ACC112 (cell line): ENCODE measurements at regions not wholly inside any gene's neighbourhood (a gene's known extent, or its start where the extent isn't known, plus 50 kb on each side); places are given as distances from the start of the nearest gene placed in this dataset.

Experiments used
- H2AFZ ChIP-seq: fragments of 200-600 bp; sonication (generic); one replicate; pipeline ENCODE4 v1.6.0; 2017; ENCODE audit warnings: antibody characterized with exemption, low read length; ENCODE audit not compliant: unreplicated experiment
- H3K27ac ChIP-seq: fragments of 200-600 bp; sonication (generic); 2 replicates; pipeline ENCODE4 v1.5.1; 2014; ENCODE audit warnings: low read depth, mild to moderate bottlenecking, antibody characterized with exemption, low read length, moderate library complexity
- H3K27me3 ChIP-seq: fragments of 200-600 bp; sonication (generic); 2 replicates; pipeline ENCODE4 v1.6.1; 2014; ENCODE audit warnings: mild to moderate bottlenecking, antibody characterized with exemption, low read length, moderate library complexity, mixed read lengths; ENCODE audit not compliant: insufficient read depth
- H3K36me3 ChIP-seq: fragments of 200-600 bp; sonication (generic); 2 replicates; pipeline ENCODE4 v1.6.1; 2016; ENCODE audit warnings: mild to moderate bottlenecking, antibody characterized with exemption, low read length, moderate library complexity, mixed read lengths; ENCODE audit not compliant: insufficient read depth
- H3K4me1 ChIP-seq: fragments of 200-600 bp; sonication (generic); one replicate; pipeline ENCODE4 v1.6.1; 2016; ENCODE audit warnings: low read length, mixed read lengths; ENCODE audit not compliant: insufficient read depth, unreplicated experiment, control insufficient read depth
- H3K4me3 ChIP-seq: fragments of 200-600 bp; sonication (generic); 2 replicates; pipeline ENCODE4 v1.5.1; 2014; ENCODE audit warnings: mild to moderate bottlenecking, low read depth, low read length
- H3K79me2 ChIP-seq: fragments of 200-600 bp; sonication (generic); one replicate; pipeline ENCODE4 v1.6.0; 2016; ENCODE audit warnings: low read length; ENCODE audit not compliant: control insufficient read depth, unreplicated experiment, insufficient read depth

DNA sequence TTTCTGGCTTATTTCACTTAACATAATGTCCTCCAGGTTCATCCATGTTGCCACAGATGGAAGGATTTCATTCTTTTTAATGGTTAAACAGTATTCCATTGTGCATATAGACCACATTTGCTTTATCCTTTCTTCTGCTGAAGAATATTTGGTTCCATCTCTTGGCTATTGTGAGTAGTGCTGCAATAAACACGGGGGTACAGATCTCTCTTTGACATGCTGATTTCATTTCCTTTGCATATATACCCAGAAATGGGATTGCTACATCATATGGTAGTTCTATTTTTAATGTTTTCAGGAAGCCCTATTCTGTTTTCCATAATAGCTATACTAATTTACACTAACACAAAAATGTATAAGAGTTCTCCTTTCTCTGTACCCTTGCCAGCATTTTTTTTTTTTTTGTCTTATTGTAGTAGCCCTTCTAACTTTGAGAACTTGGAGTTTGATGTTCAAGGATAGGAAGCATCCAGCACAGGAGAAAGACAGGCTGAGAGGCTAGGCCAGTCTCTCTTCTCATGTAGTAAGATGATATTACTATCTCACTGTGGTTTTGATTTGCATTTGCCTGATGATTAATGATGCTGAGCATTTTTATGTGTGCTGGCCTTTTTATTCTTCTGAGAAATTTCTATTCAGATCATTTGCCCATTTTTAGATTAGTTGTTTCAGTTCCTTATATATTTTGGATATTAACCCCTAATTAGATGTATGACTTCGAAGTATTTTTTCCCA is 592.2 kb upstream of the ZNF608 start:
- Histone ChIP-seq H2AFZ (no peak overlapping the region), H3K27ac (no peak overlapping the region), H3K4me3 (no peak overlapping the region), H3K79me2 (no peaks in the 10 kb centered on the region), H3K27me3 (no peaks in the 10 kb centered on the region), H3K4me1 (peaks cover 9% of the 10 kb centered on the region), H3K36me3 (no peaks in the 10 kb centered on the region)

DNA sequence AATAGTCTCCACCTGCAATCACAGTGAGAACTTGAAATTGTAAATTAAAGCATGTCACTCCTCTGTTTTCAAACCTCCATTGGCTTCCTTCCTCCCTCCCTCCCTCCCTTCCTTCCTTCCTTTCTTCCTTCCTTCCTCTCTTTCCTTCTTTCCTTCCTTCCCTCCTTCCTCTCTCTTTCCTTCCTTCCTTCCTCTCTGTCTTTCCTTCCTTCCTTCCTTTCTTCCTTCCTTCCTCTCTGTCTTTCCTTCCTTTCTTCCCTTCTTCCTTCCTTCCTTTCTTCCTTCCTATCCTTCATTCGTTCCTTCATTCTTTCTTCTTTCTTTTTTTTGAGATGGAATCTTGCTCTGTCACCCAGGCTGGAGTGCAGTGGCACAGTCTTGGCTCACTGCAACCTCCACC is 595.0 kb upstream of the ZNF608 start:
- no peak overlapping the region for H3K4me3 ChIP-seq
- H3K27me3 ChIP-seq = no peaks in the 10 kb centered on the region

DNA sequence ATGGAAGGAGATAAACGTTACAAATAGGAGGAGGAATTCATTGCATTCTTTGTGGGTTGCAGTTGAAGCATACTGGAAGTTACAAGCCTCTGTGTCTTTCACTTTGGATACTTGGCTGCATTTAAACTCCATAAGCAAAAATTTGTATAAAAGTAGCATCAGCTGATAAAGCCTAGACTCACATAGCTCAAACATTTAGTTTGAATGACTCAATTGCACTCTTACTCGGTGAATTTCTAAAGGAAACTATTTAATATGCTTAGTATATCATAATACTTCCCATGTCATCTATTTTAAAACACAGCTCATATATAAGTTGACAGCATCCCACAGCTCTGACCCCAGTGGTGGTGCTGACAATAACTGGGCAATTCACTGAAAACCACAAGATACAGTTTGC is 596.6 kb upstream of the ZNF608 start:
- Histone ChIP-seq H3K79me2 (no peaks in the 10 kb centered on the region), H3K27me3 (no peaks in the 10 kb centered on the region), H2AFZ (no peak overlapping the region), H3K4me3 (no peak overlapping the region), H3K4me1 (no peaks in the 10 kb centered on the region), H3K36me3 (no peaks in the 10 kb centered on the region), H3K27ac (no peak overlapping the region)

More for the DNA sequence above, 595.0 kb upstream of the ZNF608 start:
- Histone ChIP-seq H3K27ac (no peak overlapping the region), H3K4me1 (peaks cover 8% of the 10 kb centered on the region), H3K36me3 (no peaks in the 10 kb centered on the region), H2AFZ (no peak overlapping the region), H3K79me2 (no peaks in the 10 kb centered on the region)

DNA sequence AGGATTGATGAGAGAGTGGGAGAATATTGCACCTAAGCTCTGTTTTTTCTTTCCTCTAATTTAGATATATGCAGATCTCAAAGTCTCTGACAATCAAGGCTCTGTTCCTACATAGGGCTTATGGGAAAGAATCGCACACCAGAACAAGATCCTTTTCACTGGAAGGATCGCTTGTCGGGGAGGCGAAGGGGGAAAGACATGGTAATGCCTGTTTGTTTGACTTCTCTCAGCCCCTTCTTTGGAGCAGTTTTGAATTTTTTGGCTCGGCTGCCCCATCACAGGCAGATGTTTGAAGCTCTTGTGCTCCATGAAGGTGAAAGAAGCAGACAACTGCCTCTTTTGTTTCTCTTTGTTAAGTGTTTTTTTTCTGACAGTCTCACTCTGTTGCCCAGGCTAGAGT is 599.9 kb upstream of the ZNF608 start:
- no peaks in the 10 kb centered on the region for H3K79me2 ChIP-seq
- H3K36me3 ChIP-seq = no peaks in the 10 kb centered on the region
- H3K4me1 ChIP-seq = no peaks in the 10 kb centered on the region
- no peak overlapping the region for H3K27ac ChIP-seq
- H2AFZ ChIP-seq = no peak overlapping the region
- no peaks in the 10 kb centered on the region for H3K27me3 ChIP-seq
- no peak overlapping the region for H3K4me3 ChIP-seq

DNA sequence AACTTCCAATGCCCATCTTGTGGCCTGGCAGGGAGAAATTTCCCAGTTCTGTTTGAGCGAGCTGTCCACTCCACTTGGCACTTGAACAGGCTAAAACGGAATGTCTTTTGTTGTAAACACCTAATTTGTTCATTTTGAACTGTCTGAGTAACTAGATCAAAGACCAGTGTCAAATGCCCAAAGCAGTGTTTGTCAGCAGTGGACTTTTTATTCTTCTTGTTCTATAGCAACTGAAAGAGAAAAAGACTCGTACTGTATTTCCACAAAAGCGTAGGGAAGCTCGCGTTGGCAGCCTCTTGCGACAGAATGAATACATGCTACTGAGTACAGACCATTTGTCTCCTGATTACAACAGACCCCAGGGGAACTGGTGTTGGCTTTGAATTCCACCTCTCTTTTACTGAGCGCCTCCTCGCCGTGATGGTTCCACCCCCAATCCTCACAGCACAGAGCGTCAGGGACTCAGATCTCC is 601.8 kb upstream of the ZNF608 start:
- H2AFZ ChIP-seq = no peak overlapping the region
- H3K4me3 ChIP-seq = no peak overlapping the region
- no peak overlapping the region for H3K27ac ChIP-seq

DNA sequence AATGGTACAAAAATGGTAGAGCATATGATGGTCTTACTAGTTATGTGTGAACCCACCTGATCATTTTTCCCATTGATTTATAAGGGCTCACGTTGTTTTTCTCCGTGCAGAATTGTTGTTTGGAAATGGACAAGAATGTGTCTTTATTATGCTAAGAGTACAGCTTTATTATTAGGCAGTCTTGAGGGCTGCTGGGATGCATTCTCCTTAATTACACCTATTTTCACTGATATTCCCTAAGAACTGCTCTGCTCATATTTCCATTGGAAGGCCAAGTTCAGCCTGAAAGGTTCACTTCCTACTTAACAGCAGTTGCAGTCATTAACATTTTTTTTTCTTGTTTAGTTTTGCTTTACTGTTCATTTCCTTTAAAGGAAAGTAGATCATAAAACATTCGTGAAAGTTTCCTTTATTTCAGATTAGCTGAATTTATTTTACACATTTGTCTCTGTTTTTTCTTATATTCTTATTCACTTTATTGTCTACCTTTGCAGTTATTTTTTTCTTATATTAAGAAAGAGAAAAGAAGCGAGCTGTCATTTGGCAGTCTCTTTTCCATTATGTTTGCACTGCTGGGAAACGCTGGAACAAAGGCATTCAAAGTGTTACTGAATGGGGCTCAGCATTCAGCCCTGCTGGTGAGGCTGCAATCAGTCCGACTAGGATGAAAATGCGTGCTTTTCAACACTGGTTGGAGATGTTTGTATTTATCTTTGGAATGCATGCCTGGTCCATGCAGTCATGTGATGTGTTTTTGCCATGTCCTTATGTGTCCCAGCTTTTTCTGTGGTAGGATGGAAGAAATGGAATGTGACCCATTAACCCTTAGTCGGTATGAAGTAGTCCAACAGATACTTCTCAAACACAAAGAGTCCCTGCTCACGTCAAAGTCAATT is 602.7 kb upstream of the ZNF608 start:
- H3K4me1 ChIP-seq = no peaks in the 10 kb centered on the region
- H3K4me3 ChIP-seq = no peak overlapping the region
- H3K79me2 ChIP-seq = no peaks in the 10 kb centered on the region
- H2AFZ ChIP-seq = no peak overlapping the region
- no peak overlapping the region for H3K27ac ChIP-seq
- no peaks in the 10 kb centered on the region for H3K36me3 ChIP-seq
- no peaks in the 10 kb centered on the region for H3K27me3 ChIP-seq

More for the DNA sequence above, 601.8 kb upstream of the ZNF608 start:
- no peaks in the 10 kb centered on the region for H3K4me1 ChIP-seq
- no peaks in the 10 kb centered on the region for H3K36me3 ChIP-seq
- no peaks in the 10 kb centered on the region for H3K27me3 ChIP-seq
- no peaks in the 10 kb centered on the region for H3K79me2 ChIP-seq

DNA sequence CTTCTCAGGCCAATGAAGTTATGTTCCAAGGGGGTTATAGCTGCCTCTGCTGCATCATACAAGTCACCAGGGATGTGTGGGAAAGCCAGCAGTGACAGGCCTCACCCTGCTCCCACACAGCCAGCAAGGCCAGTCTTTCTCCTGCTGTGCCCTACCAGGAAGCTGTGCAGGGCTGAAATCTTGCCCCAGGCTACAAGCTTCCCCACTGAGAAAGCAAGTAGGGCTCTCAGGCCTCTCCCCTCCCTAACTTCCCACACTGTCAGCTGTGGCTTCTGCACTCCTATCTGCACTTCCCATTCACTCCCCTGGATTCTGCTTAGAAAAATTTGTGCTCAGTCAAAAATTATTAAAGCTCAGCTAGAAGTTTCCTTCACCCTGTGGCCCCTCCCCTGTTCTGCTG is 611.2 kb upstream of the ZNF608 start:
- H3K27ac ChIP-seq = no peak overlapping the region
- no peak overlapping the region for H3K4me3 ChIP-seq
- H2AFZ ChIP-seq = no peak overlapping the region

DNA sequence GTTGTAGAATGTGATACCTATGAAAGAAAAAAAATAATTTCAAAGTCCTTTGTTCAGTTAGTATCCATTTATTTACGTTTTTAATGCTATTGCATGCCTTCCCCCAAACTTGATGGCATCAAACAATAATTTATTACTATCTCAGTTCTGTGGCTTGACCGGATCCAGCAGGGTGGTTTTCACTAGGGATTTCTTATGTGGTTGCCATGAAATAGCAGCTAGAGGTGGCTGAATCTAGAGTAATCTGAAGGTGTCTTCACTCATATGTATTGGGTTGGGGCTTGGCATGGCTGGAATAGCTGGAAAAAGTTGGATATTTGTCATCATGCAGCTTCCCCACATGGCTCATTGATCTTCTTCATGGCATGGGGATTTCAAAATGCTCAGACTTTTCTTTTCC is 619.3 kb upstream of the ZNF608 start:
- no peaks in the 10 kb centered on the region for H3K79me2 ChIP-seq
- peaks cover 4% of the 10 kb centered on the region for H3K4me1 ChIP-seq
- no peak overlapping the region for H3K4me3 ChIP-seq
- no peak overlapping the region for H3K27ac ChIP-seq
- H3K27me3 ChIP-seq = no peaks in the 10 kb centered on the region
- H2AFZ ChIP-seq = no peak overlapping the region
- H3K36me3 ChIP-seq = no peaks in the 10 kb centered on the region

More for the DNA sequence above, 611.2 kb upstream of the ZNF608 start:
- Histone ChIP-seq H3K27me3 (no peaks in the 10 kb centered on the region), H3K79me2 (no peaks in the 10 kb centered on the region), H3K36me3 (no peaks in the 10 kb centered on the region), H3K4me1 (no peaks in the 10 kb centered on the region)

DNA sequence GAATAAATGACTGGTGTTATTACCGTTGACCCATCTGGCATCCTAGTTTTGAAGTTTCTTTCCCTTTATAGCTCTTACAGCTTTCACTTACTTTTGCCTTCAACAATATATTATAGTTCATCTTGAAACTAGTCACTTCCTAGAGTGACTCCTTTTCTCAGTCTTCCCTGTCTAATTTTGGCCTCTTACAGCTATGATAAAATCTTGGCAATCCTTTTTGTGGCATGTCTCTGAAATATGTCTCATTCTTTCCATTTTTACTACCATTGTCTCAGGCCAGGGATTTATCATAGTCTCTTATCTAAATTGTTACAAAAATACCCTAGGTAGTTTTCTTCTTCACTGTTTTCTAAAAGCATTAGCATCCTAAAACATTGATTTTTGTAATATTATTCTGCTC is 621.3 kb upstream of the ZNF608 start:
- Histone ChIP-seq H2AFZ (no peak overlapping the region), H3K27ac (no peak overlapping the region), H3K4me1 (peaks cover 13% of the 10 kb centered on the region), H3K79me2 (no peaks in the 10 kb centered on the region), H3K36me3 (no peaks in the 10 kb centered on the region), H3K27me3 (no peaks in the 10 kb centered on the region), H3K4me3 (no peak overlapping the region)

DNA sequence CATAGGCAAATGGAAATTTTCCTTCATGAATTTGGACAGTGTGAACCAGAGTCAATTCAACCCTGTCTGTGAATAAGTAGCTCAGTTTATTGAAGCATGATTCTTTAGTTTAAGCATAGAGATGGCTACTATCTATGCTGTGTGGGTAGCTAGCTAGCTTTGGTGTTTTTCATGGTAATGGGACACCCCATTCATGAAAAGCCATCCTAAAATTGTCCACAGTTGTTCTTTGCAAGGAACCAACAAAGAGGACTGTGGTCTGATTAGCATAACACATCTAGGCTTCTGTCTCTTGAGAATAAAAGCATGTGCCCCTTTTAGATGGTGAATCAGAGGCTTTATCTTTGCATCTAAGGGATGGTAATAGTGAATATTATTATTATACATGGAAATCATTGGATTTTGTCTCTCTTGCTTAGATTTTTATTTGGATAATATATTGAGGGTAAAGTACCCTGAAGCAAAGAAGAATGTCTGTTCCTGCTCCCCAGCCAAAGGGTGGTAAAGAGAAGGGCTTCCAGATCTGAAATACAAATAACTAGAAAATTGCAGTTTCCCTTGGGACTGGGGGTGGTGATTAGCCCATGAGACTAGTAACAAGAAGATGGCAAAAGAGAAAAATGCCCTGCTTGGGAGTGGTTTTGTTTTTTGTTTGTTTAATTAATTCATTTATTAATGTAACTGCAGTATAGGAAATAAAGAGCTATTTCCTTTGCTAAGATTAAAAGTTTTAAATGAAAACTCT is 624.2 kb upstream of the ZNF608 start:
- Histone ChIP-seq H3K79me2 (no peaks in the 10 kb centered on the region), H3K27ac (no peak overlapping the region), H3K27me3 (no peaks in the 10 kb centered on the region), H3K4me3 (no peak overlapping the region), H3K4me1 (peaks cover 13% of the 10 kb centered on the region), H3K36me3 (no peaks in the 10 kb centered on the region), H2AFZ (no peak overlapping the region)
